GM19438 (cell line): ENCODE measurements at regions not wholly inside any gene's neighbourhood (a gene's known extent, or its start where the extent isn't known, plus 50 kb on each side); places are given as distances from the start of the nearest gene placed in this dataset.
A peak's percentile ranks its signal among the peaks of the same experiment; 100 is the strongest.

Experiments used
- ATAC-seq: cut with Tn5 transposase; IDR thresholded peaks from one replicate; pipeline ENCODE4 v1.9.1; 2021; ENCODE audit warnings: low read depth; ENCODE audit not compliant: unreplicated experiment

DNA sequence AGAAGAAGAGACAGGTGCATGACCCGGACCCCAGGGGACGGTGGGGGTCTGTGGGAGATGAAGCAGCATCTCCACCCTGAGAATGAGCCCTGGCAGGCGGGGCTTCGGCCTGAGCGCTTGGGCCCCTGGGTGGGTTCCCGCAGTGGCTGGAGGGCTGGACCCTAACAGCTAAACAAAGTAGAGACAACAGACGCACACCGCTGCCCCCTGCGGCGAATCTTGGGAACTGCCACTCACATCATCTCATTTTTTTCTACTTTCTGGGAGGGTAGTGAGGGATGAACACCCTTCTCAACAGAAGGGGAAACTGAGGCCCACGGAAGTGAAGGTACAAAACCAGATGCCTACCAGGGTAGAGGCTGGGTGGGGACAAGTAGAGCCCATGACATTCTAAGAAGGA, 104.7 kb downstream of the RFLNA start:
- ATAC-seq = no peak

DNA sequence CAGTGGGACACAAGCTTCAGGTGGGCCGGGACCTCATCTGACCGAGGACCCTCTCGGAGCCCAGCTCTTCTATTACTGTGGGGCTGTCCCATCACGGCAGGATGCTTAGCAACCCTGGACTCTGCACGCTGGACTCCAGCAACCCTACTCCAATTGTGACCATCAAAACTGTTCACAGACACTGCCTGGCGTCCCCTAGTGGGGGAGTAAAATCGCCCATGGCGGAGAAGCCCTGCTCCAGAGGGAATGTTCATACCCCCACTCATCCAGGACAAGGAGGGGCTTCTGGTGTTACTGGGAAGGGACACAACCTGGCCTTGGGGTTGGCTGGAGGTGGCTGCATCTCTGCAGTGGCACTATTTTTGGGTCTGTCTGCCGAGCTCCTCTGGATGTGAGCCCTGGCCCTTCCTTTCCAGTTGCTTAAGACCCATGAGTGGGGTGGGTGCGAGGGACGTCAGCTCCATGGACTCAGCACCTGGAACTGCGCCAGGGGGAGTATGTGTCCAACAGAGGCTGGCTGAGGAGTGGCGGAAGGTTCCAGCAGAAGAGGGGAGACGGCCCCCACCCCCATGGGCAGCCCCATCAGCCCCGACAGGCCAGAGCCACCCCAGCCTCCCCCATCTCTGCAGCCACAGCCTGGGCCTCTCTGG, 103.8 kb downstream of the RFLNA start:
- ATAC-seq = no peak

DNA sequence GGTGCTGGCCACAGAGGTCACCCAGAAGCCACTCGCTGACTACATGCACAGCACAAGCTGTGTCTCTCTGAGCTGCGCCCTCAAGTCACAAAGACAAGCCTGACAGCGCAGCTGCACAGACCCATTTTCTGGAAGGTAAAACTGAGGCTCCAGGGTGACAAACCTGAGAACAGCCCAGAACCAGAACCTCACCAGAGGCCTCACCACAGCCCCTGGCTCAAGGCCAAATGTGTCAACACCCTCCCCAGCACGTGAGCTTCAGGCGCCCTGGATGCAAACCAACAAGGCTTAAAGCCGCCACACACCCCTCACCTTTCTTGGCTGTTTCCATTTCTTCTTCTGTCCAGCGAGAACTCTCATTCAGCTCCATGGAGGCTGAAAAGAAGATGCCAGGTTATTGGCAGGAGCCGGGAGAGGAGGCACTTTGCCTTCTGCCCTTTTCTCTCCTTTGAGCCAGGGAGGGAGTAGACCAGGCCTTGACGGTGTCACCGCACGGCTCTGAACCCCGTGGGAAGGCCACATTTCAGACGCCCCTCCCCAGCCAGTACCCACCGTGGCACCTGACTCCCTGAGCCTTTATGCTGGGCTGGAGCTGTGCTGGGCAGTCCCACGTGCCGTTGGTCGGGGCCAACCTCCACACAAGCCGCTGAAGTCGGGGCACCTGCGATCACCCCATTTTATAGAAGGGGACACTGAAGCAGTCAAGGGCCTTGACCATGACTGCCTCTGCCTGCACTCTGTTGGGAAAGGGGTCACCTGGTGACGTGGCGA, 103.1 kb downstream of the RFLNA start:
- ATAC-seq = no peak

GRCh38 chr12:124397399-124397679, 102.4 kb downstream of the RFLNA start:
- no peak for ATAC-seq

DNA sequence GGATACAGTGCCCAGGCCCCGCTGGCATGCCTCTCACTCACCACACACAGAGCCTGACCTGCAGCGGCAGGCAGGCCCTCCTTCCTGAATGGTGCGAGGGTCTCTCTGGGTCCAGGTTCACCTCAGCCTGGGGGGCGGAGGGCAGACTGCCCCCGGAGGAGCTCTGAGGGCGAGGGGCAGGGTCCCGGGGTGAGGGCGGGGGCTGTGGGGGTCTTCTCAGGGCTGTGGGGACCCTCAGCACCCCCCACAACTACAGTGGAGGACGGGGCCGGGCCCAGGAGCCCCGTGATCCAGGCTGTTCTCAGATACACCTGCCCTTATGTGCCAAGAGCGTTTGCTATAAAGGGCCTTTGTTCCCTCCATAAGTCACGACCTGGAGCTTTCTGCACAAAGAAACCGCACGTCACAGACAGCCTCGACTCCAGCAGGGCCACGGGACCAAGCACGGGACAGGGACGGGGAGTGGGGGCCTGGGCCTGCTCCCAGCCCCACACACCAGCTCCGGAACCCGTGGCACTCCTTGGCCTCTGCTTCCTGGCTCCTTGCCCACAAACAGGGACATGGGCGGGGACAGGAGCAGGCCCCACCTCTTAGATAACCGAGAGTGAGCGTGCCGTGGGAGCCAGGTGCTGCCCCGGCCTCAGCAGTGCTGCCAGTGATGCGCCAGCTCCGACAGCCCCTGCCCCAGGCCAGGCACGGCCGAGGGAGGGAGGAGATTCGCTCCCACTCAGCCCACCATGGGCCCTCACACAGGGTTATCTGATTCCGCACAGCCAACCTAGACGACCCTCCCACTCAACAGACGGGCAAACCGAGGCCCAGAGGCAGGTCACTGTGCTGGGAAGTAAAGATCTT, 101.9 kb downstream of the RFLNA start:
- ATAC-seq = no peak

DNA sequence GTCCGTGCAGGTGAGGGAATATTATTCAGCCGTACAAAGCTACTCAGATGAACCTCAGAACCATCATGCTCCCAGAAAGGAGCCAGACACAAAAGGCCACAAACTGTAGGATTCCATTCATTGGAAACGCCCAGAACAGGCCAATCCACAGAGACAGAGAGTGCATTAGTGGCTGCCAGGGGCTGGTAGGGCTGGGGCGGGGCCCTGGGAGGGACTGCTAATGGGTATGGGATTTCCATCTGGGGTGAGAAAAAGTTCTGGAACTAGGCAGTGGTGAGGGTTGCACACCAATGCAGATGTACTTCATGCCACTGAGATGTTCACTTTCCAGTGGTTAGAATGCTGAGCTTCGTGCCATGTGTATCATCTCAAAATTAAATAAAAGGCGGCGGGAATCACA, 101.1 kb downstream of the RFLNA start:
- no peak for ATAC-seq

DNA sequence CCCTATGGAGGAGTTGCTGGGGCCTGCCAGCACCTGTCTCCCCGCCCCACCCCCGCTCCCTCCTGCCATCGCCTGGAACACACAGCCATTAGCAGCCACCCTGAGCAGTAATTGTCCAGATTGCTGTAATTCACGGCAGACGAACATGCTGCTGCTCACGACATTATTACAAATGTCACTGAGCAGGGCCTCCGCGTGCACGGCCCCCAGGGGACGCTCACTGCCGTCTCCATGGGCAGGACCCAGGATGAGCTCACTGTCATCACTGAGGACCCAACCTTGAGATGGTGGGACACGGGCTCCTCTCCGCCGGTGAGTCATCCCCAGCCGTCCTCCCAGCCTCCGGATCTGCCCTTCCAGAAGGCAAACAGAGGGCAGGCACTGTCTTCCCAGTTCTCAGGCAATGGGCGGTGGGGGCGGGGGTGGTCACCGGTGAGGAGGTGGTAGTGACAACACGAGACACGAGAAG, 100.4 kb downstream of the RFLNA start:
- no peak for ATAC-seq

DNA sequence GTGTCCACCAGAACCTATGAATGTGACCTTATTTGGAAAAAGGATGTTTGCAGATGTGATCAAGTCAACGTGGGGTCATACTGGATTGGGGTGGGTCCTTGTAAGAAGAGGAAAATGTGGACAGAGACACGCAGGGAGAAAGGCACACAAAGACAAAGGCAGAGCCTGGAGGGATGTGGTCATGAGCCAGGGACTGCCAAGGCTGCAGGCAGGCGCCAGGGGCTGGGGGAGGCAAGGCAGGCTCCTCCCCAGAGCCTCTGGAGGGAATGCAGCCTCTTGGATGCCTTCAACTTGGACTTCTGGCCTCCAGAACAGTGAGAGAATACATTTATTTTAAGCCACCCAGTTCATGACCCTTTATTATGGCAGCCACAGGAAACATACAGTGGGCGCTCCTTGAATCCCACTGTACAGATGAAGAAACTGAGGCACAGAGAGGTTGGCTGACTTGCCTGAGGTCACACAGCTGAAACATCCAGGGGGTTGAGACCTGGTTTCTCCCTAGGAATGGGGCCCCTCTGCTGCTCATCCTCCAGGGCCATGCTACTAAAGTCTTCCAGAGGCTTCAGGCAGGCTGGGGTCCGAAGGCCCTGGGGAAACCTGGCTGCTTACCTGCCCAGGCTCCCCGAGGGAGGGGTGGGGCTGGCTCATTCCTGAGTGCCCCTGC, 99.7 kb downstream of the RFLNA start:
- ATAC-seq = no peak

DNA sequence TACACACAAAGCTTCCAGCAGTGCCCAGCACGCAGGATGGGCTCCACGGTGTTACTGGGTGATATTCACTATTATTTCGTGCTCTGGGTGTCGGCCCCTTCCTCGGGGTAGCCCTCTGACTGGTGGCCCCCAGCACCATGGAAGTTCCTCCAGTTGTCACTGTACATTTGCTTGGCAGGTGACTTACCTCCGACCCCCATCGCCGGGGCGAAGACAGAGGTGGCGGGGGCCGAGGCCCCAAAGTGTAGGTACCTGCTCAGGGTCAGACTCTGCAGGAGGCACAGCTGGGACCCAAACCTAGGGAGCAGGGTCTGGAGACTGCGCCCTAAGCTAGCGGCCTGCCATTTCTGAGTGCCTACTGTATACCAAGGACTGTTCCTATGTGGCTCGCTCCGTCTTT, 98.9 kb downstream of the RFLNA start:
- ATAC-seq = no peak

DNA sequence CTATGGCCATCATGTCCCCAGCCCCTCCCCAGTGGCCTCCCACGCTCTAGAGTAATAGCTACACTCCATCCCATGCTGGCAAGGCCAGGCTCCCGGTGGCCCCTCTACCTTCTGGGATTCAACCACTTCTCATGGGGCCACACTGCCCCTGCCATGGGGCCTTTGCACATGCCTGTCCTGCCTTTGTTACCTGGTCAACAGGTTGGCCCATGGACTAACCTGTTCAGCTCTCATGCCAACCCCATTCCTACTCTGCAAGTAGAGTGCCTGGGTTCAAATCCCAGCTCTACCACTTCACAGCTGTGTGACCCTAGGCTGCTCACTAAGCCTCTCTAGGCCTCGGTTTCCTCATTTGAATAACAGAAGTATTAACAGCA, 98.5 kb downstream of the RFLNA start:
- ATAC-seq = no peak

GRCh38 chr12:124392667-124393413, 97.9 kb downstream of the RFLNA start:
- no peak for ATAC-seq

GRCh38 chr12:124392271-124392666, 97.4 kb downstream of the RFLNA start:
- ATAC-seq = no peak

DNA sequence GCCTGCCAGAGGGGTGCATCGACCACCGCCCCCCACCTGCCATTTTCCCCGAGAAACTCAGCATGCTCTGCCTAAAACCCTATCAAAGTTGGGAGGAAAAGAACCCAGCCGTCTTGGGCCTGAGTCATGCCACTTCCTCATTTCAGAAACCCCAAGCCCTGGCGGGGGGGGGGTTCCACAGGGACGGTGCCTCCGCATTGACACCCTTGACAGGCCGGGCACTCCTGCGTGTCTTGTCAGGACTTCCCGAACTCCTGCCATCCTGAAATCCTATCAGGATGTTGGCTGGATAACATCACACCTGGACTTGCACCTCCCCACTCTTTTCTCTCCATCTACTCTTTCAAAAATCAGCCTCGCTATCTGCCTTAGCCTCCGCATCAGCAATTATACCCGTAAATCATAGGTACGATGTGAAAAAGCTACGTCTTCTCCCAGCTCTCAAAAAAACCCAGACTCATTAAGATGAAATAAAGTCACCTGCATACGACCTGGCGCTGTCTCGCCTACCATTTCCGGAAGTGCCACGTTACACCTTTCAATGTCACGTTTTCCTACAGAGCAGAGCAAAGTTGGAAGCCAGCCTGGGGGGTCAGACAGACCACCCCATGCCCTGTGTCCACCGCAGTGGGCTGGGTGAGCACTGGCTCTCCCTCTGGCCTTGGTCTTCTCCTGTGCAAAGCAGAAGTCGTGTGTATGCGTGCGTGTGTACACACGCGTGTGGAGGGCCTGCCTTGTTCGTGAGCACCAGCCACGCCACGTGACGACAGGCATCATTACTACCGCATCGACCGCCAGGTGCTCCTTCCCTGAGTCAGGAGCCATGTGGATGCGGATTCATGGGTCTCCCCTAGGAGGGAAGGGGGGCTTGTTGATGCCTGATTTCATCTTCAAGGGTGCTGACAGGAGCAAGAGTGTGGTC, 96.7 kb downstream of the RFLNA start:
- ATAC-seq = peak; percentile 48

GRCh38 chr12:124390442-124391097, 95.7 kb downstream of the RFLNA start:
- ATAC-seq = peak; percentile 46

DNA sequence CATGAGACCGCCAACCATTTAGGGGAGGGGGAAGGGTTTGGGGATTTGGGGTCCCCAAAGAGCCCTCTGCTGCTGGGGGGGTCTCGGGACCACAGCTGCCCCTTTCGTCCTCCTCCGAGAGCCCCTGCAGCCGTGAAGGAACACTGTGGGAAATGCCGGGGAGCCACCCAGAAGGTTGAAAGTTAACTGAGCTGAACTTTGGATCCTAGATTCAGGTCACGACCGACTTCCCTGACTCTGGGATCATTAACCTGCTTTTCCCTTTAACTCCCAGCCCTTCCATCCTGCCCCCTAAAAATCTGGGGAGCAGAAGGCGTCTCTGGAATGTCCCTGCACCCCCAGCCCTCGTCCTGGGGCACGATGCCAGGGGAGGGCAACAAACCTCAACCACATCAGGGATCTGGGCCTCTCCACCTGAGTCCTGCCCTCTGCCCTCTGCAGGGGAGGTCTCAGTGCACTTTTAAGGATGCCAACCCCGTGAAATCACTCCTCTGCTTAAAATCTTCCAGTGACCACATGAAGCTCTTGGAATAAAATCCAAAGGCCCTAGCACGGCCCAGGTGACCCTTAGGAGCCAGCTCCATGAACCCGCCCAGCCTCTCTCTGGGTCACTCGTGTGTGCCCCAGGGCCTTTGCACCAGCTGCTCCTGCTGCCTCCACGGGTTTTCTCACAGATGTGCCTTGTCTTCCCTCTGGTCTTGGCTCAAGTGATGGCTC, 95.0 kb downstream of the RFLNA start:
- ATAC-seq = no peak

DNA sequence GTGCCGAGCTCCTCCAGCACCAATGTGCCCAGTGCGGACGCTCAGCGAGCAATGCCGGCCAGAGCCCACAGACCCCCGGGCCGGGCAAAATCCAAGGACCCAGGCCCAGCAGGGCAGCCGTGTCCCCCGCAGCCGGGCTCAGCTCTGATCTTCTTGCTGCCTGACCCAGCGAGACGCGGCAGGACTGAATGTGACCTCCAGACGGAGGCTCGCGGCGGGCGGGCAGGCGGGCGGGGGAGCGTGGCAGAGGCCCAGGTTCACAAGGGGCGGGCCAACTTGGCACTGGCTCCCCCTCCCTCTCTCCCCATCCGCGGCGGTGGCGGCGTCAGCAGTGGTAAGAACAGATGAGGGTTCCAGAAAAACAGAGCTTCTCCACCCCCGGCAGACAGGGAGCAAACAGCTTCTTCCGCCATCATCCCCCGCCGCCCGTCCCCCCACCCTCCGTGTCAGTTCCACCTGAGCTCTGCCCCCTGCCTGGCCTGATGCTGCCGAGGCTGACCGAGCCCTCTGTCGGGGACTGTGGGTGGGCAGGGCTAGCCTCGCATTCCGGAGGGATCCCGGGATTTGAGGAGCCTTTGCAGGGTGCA, 94.3 kb downstream of the RFLNA start:
- ATAC-seq = no peak

GRCh38 chr12:124388679-124389137, 93.8 kb downstream of the RFLNA start:
- no peak for ATAC-seq
